ENCODE measurements at regions not wholly inside any gene's neighbourhood (a gene's known extent, or its start where the extent isn't known, plus 50 kb on each side); places are given as distances from the start of the nearest gene placed in this dataset.

DNA sequence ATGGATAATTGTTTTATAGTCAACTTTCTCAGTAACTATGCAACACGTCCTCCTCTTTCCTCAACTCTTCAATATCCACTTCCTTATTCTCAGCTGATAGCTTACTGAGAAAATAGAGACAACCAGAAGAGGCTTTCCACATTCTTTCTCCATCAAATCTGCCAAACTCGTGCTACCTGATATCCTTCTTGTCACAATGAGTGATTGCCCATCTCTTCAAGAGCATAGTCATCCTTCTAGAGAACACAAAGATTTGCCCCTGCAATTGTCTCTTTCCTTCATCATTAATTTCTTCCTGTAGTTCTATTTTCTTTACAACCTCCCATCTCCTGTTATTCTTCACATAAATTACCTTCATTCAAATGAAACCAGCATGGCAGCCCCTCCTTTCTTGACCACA lies 75.9 kb upstream of the RGS17 start:
- TF ChIP-seq POLR2A (IDR thresholded peaks at IDR 0.05; ENCODE audit: low read depth, low read length), result no peak
- TF ChIP-seq, protein P1, sequence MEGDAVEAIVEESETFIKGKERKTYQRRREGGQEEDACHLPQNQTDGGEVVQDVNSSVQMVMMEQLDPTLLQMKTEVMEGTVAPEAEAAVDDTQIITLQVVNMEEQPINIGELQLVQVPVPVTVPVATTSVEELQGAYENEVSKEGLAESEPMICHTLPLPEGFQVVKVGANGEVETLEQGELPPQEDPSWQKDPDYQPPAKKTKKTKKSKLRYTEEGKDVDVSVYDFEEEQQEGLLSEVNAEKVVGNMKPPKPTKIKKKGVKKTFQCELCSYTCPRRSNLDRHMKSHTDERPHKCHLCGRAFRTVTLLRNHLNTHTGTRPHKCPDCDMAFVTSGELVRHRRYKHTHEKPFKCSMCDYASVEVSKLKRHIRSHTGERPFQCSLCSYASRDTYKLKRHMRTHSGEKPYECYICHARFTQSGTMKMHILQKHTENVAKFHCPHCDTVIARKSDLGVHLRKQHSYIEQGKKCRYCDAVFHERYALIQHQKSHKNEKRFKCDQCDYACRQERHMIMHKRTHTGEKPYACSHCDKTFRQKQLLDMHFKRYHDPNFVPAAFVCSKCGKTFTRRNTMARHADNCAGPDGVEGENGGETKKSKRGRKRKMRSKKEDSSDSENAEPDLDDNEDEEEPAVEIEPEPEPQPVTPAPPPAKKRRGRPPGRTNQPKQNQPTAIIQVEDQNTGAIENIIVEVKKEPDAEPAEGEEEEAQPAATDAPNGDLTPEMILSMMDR (conservative IDR thresholded peaks at IDR 0.05; ENCODE audit: low read depth, low read length), result no peak
- no peak for TF ChIP-seq NFE2L2 (IDR thresholded peaks at IDR 0.05; ENCODE audit: low read depth, low read length)
- no peak for TF ChIP-seq CEBPB (IDR thresholded peaks at IDR 0.05; ENCODE audit: low read depth, low read length)
- no peak for TF ChIP-seq MAFK (IDR thresholded peaks at IDR 0.05; ENCODE audit: low read depth, low read length)
